H1 (cell line): ENCODE measurements at regions not wholly inside any gene's neighbourhood (a gene's known extent, or its start where the extent isn't known, plus 50 kb on each side); places are given as distances from the start of the nearest gene placed in this dataset.

ENCODE experiments used
- CTCF ChIA-PET: fragments of 300-600 bp; sonication (Branson Sonifier 250); formaldehyde crosslinking; loops from one replicate; lab custom pipeline; 2021; ENCODE audit not compliant: partially characterized antibody; lab: Charles Lee
- POLR2A ChIA-PET: fragments of 300-600 bp; sonication (Branson Sonifier 250); formaldehyde crosslinking; loops from one replicate; lab custom pipeline; 2021; ENCODE audit warnings: inconsistent platforms; ENCODE audit not compliant: partially characterized antibody; lab: Charles Lee
- DNase-seq, 2 experiments: peaks; one replicate each; pipeline versions ENCODE4 v3.0.0 to v3.0.0-alpha.2; 2010 to 2022; ENCODE audit warnings: low spot score in 2 of 2, low read depth in 1 of 2, mixed read lengths in 1 of 2
- FAIRE-seq: peaks from 2 replicates; lab custom pipeline; 2011; peaks lifted over from hg19 to GRCh38; lab: Jason Lieb, UNC
- H2AFZ ChIP-seq: 2 replicates; pipeline ENCODE4 v1.8.1; 2012; ENCODE audit warnings: low read length, inconsistent platforms
- H2AK5ac ChIP-seq: 2 replicates; pipeline ENCODE4 v1.6.1; 2013; ENCODE audit warnings: low read depth, low read length
- H2BK120ac ChIP-seq: replicated peaks from 2 replicates; pipeline ENCODE3; 2013; ENCODE audit warnings: low read depth, low read length, inconsistent platforms
- H2BK12ac ChIP-seq: 2 replicates; pipeline ENCODE4 v1.6.1; 2013; ENCODE audit warnings: low read depth, low read length
- H2BK15ac ChIP-seq: 2 replicates; pipeline ENCODE4 v1.6.1; 2013; ENCODE audit warnings: low read length
- H2BK20ac ChIP-seq: 2 replicates; pipeline ENCODE4 v1.6.1; 2013; ENCODE audit warnings: low read length
- H2BK5ac ChIP-seq: 2 replicates; pipeline ENCODE4 v1.6.1; 2013; ENCODE audit warnings: low read depth, low read length
- H3K14ac ChIP-seq: 2 replicates; pipeline ENCODE4 v1.6.1; 2013; ENCODE audit warnings: inconsistent platforms; ENCODE audit not compliant: insufficient read length
- H3K18ac ChIP-seq: 2 replicates; pipeline ENCODE4 v1.6.1; 2013; ENCODE audit warnings: low read length; ENCODE audit errors: extremely low read depth
- H3K23ac ChIP-seq: 2 replicates; pipeline ENCODE4 v1.6.1; 2013; ENCODE audit warnings: inconsistent platforms; ENCODE audit not compliant: insufficient read length
- H3K23me2 ChIP-seq: 2 replicates; pipeline ENCODE4 v1.6.1; 2013; ENCODE audit warnings: low read depth, low read length
- H3K27ac ChIP-seq: 2 replicates; pipeline ENCODE4 v1.6.1; 2011; ENCODE audit warnings: low read depth, low read length, inconsistent platforms
- H3K27me3 ChIP-seq, 4 experiments: replicated peaks in 1 of 4; 1 replicate in 1 of 4; 2 replicates in 3 of 4; pipeline versions ENCODE4 v1.6.1 to v1.8.1; 2011 to 2013; ENCODE audit warnings: low read length in 3 of 4, mild to moderate bottlenecking in 3 of 4, inconsistent platforms in 2 of 4, mixed read lengths in 2 of 4, moderate library complexity in 1 of 4; ENCODE audit not compliant: control insufficient read depth in 3 of 4, insufficient read depth in 3 of 4; ENCODE audit errors: extremely low read depth in 1 of 4
- H3K36me3 ChIP-seq, 4 experiments: 2 replicates each; pipeline versions ENCODE4 v1.6.1 to v1.8.1; 2011 to 2013; ENCODE audit warnings: mild to moderate bottlenecking in 4 of 4, low read length in 3 of 4, moderate library complexity in 2 of 4, control low read depth in 1 of 4, inconsistent platforms in 1 of 4; ENCODE audit not compliant: insufficient read depth in 4 of 4, control insufficient read depth in 2 of 4
- H3K4ac ChIP-seq: replicated peaks from 2 replicates; pipeline ENCODE3; 2013; ENCODE audit warnings: low read length, low read depth, mixed read lengths, inconsistent platforms; ENCODE audit not compliant: insufficient read length
- H3K4me1 ChIP-seq, 4 experiments: replicated peaks in 1 of 4; 1 replicate in 1 of 4; 2 replicates in 3 of 4; pipeline versions ENCODE4 v1.6.1 to v1.8.1; 2011 to 2013; ENCODE audit warnings: low read length in 3 of 4, inconsistent platforms in 2 of 4, mixed read lengths in 1 of 4; ENCODE audit not compliant: insufficient read depth in 4 of 4, control insufficient read depth in 3 of 4
- H3K4me2 ChIP-seq, 2 experiments: 2 replicates each; pipeline versions ENCODE4 v1.6.1 to v1.8.1; 2011 to 2013; ENCODE audit warnings: low read depth in 2 of 2, low read length in 2 of 2, control low read depth in 1 of 2, inconsistent platforms in 1 of 2, mild to moderate bottlenecking in 1 of 2; ENCODE audit not compliant: insufficient read depth in 1 of 2
- H3K4me3 ChIP-seq, 4 experiments: fragments of 200-600, 300-600 bp in 1 of 4; sonication (generic), shearing (Covaris generic), sonication (Bioruptor Twin) in 1 of 4; 2 replicates each; pipeline versions ENCODE4 v1.5.1 to v1.8.1; 2011 to 2016; ENCODE audit warnings: low read length in 4 of 4, low read depth in 3 of 4, control low read depth in 2 of 4, inconsistent platforms in 2 of 4, mild to moderate bottlenecking in 2 of 4, mixed read lengths in 1 of 4, moderate library complexity in 1 of 4; ENCODE audit not compliant: insufficient read depth in 2 of 4; ENCODE audit errors: extremely low read depth in 1 of 4
- H3K56ac ChIP-seq: replicated peaks from 2 replicates; pipeline ENCODE3; 2013; ENCODE audit warnings: low read depth, mild to moderate bottlenecking, mixed read lengths, low read length, inconsistent platforms; ENCODE audit not compliant: insufficient read length
- H3K79me1 ChIP-seq: 2 replicates; pipeline ENCODE4 v1.6.1; 2013; ENCODE audit warnings: low read depth, low read length, control low read depth
- H3K79me2 ChIP-seq, 2 experiments: 2 replicates each; pipeline versions ENCODE4 v1.6.1 to v1.8.1; 2012 to 2013; ENCODE audit warnings: low read length in 2 of 2, mild to moderate bottlenecking in 2 of 2, inconsistent platforms in 1 of 2; ENCODE audit not compliant: insufficient read depth in 2 of 2, control insufficient read depth in 1 of 2
- H3K9ac ChIP-seq, 4 experiments: replicated peaks in 1 of 4; 1 replicate in 1 of 4; 2 replicates in 3 of 4; pipeline versions ENCODE4 v1.6.1 to v1.8.1; 2011 to 2013; ENCODE audit warnings: low read depth in 3 of 4, low read length in 3 of 4, control low read depth in 2 of 4, mild to moderate bottlenecking in 2 of 4, moderate library complexity in 2 of 4, inconsistent platforms in 1 of 4; ENCODE audit errors: extremely low read depth in 1 of 4
- H3K9me3 ChIP-seq, 2 experiments: 2 replicates each; pipeline versions ENCODE4 v1.6.1 to v1.8.1; 2012 to 2013; ENCODE audit warnings: mild to moderate bottlenecking in 2 of 2, moderate library complexity in 2 of 2, control low read depth in 1 of 2, inconsistent platforms in 1 of 2, low read depth in 1 of 2, low read length in 1 of 2, mixed read lengths in 1 of 2; ENCODE audit not compliant: insufficient read depth in 2 of 2
- H4K20me1 ChIP-seq, 2 experiments: replicated peaks in 1 of 2; 2 replicates each; pipeline versions ENCODE3 to v1.8.1; 2011 to 2013; ENCODE audit warnings: inconsistent platforms in 2 of 2, low read length in 2 of 2, mild to moderate bottlenecking in 1 of 2; ENCODE audit not compliant: insufficient read depth in 2 of 2, control insufficient read depth in 1 of 2
- H4K5ac ChIP-seq: 2 replicates; pipeline ENCODE4 v1.6.1; 2013; ENCODE audit warnings: low read length, low read depth, mixed read lengths, inconsistent platforms; ENCODE audit not compliant: insufficient read length
- H4K8ac ChIP-seq: 2 replicates; pipeline ENCODE4 v1.8.0; 2013; ENCODE audit warnings: mild to moderate bottlenecking, moderate library complexity, low read length, inconsistent platforms; ENCODE audit not compliant: insufficient read depth; ENCODE audit errors: extremely low read depth
- H4K91ac ChIP-seq: replicated peaks from 2 replicates; pipeline ENCODE3; 2013; ENCODE audit warnings: low read length, mixed read lengths, inconsistent platforms; ENCODE audit not compliant: insufficient read length
- CTCF ChIP-seq, 3 experiments: IDR thresholded peaks; 1 replicate in 2 of 3; 2 replicates in 1 of 3; pipeline versions ENCODE4 v1.5.1 to v1.6.1; 2011; ENCODE audit warnings: low read length in 3 of 3, mild to moderate bottlenecking in 3 of 3, inconsistent platforms in 2 of 3, low read depth in 1 of 3, moderate library complexity in 1 of 3; ENCODE audit not compliant: insufficient read depth in 1 of 3; ENCODE audit errors: control extremely low read depth in 1 of 3
- EGR1 ChIP-seq: IDR thresholded peaks from 2 replicates; pipeline ENCODE4 v1.6.1; 2011; ENCODE audit warnings: low read depth, low read length, borderline replicate concordance
- JUN ChIP-seq: IDR thresholded peaks from 2 replicates; pipeline ENCODE4 v1.6.1; 2011; ENCODE audit warnings: low read depth, mild to moderate bottlenecking, improper control_type of control experiment, low read length
- NANOG ChIP-seq: IDR thresholded peaks from 2 replicates; pipeline ENCODE4 v1.6.1; 2011; ENCODE audit warnings: low read length, low read depth, mild to moderate bottlenecking, inconsistent platforms; ENCODE audit not compliant: insufficient read depth, poor library complexity, severe bottlenecking
- NRF1 ChIP-seq: IDR thresholded peaks from 2 replicates; pipeline ENCODE4 v1.6.1; 2011; ENCODE audit warnings: mild to moderate bottlenecking, low read depth, low read length, improper control_type of control experiment
- POLR2A ChIP-seq, 2 experiments: IDR thresholded peaks; 1 replicate in 1 of 2; 2 replicates in 1 of 2; pipeline ENCODE4 v1.6.1; 2011; ENCODE audit warnings: low read depth in 2 of 2, low read length in 2 of 2, mild to moderate bottlenecking in 2 of 2; ENCODE audit errors: control extremely low read depth in 1 of 2
- SAP30 ChIP-seq: fragments of 300-600 bp; sonication (generic); IDR thresholded peaks from 2 replicates; pipeline ENCODE4 v1.7.1; 2012; ENCODE audit warnings: low read length, moderate library complexity, mild to moderate bottlenecking, inconsistent platforms; ENCODE audit not compliant: insufficient read depth, insufficient replicate concordance
- SIN3A ChIP-seq, 2 experiments: IDR thresholded peaks in 1 of 2; conservative IDR thresholded peaks in 1 of 2; 2 replicates each; pipeline ENCODE4 v1.6.1; 2011 to 2012; ENCODE audit warnings: low read length in 2 of 2, improper control_type of control experiment in 1 of 2, low read depth in 1 of 2, mild to moderate bottlenecking in 1 of 2
- SUZ12 ChIP-seq: fragments of 200-600 bp; sonication (generic); IDR thresholded peaks from 2 replicates; pipeline ENCODE4 v1.6.1; 2012; ENCODE audit warnings: mild to moderate bottlenecking, inconsistent platforms, low read length, moderate library complexity, mixed read lengths
- TBP ChIP-seq: IDR thresholded peaks from 2 replicates; pipeline ENCODE4 v1.6.1; 2011; ENCODE audit warnings: low read depth, low read length, improper control_type of control experiment
- WGBS, 2 experiments: shearing (Covaris generic) in 1 of 2; methylation state at CpG; one replicate each; pipeline versions ENCODE4 v1.1.6 to v1.1.7; 2013 to 2015; ENCODE audit warnings: low lambda C conversion rate in 2 of 2, mixed read lengths in 2 of 2, inconsistent platforms in 1 of 2, low coverage in 1 of 2, missing lambda C conversion rate in 1 of 2; ENCODE audit not compliant: insufficient replicate concordance in 2 of 2, insufficient coverage in 1 of 2, insufficient read length in 1 of 2; ENCODE audit errors: extremely low coverage in 1 of 2, missing lambda C conversion rate in 1 of 2; 5-methylcytosine and 5-hydroxymethylcytosine counted together

- H3K4me3 ChIP-seq = no peak overlapping the region
- H3K79me2 ChIP-seq = no peaks in the 10 kb centered on the region
- H4K5ac ChIP-seq = no peak overlapping the region
- no peaks in the 10 kb centered on the region for H3K36me3 ChIP-seq
- H3K9me3 ChIP-seq = no peaks in the 10 kb centered on the region
- no peaks in the 10 kb centered on the region for H3K79me1 ChIP-seq
- no peak overlapping the region for H3K23ac ChIP-seq
- peak overlapping the region; percentile 4; the same call in 1 of the 2 replicates for H3K18ac ChIP-seq
- no peak overlapping the region for H3K4ac ChIP-seq
- H3K27ac ChIP-seq = no peak overlapping the region
- H3K9ac ChIP-seq = no peak overlapping the region
- DNase-seq (no peak), FAIRE-seq (no peak)
- H2BK5ac ChIP-seq = no peak overlapping the region
- peak overlapping the region; percentile 11 for H4K91ac ChIP-seq
- peak overlapping the region; percentile 86; the same call in 1 of the 2 replicates for H2AFZ ChIP-seq
- POLR2A ChIA-PET = interaction anchor here (1.2 kb wide), 1 partner anchor 447 kb away, joined by 3 read pairs; no protein-coding TSS in a partner anchor
- H2BK15ac ChIP-seq = no peak overlapping the region; the same call in 1 of the 2 replicates
- no peak overlapping the region for H3K14ac ChIP-seq
- no peak overlapping the region for H2BK120ac ChIP-seq
- H2AK5ac ChIP-seq = no peak overlapping the region
- no peak overlapping the region for H2BK20ac ChIP-seq
- H3K23me2 ChIP-seq = no peaks in the 10 kb centered on the region
- CTCF ChIA-PET = interaction anchor here (0.8 to 1.0 kb wide), 2 partner anchors 16 to 52 kb away, joined by 3 to 4 read pairs; no protein-coding TSS in a partner anchor
- H3K4me2 ChIP-seq = no peak overlapping the region
- H4K8ac ChIP-seq = no peak overlapping the region
- no peaks in the 10 kb centered on the region for H3K4me1 ChIP-seq
- H2BK12ac ChIP-seq = peak overlapping the region; percentile 22; the same call in 1 of the 2 replicates
- peaks cover 0 to 2% (median 0%) of the 10 kb centered on the region in 4 experiments; a peak in 1 of 7 replicates for H3K27me3 ChIP-seq
- H4K20me1 ChIP-seq = no peaks in the 10 kb centered on the region
- no peak overlapping the region for H3K56ac ChIP-seq
- 86% methylated on average over 4 of the region's 4 CpGs; no CpG with 5 or more reads in 1 of the 2 experiments for WGBS, 2 experiments
- TF ChIP-seq TBP (no peak), SUZ12 (no peak), NANOG (no peak), SAP30 (no peak), JUN (no peak), CTCF (IDR thresholded peaks at IDR 0.05; ENCODE audit: control extremely low read depth in 1 of 3, insufficient read depth in 1 of 3, low read depth in 1 of 3, low read length in 3 of 3) (no peak), EGR1 (no peak), NRF1 (no peak), POLR2A (IDR thresholded peaks at IDR 0.05; ENCODE audit: control extremely low read depth in 1 of 2, low read depth in 2 of 2, low read length in 2 of 2) (no peak), SIN3A (conservative IDR thresholded peaks at IDR 0.05 in 1 of 2, IDR thresholded peaks at IDR 0.05 in 1 of 2; ENCODE audit: low read depth in 1 of 2, low read length in 2 of 2) (no peak)
These were observed 445.7 kb upstream of the TRIB2 start for GRCh38 chr2:12270876-12271588.
